ENCODE measurements at regions not wholly inside any gene's neighbourhood (a gene's known extent, or its start where the extent isn't known, plus 50 kb on each side); places are given as distances from the start of the nearest gene placed in this dataset.

- TF ChIP-seq CTCF (IDR thresholded peaks at IDR 0.05 in 4 of 5, conservative IDR thresholded peaks at IDR 0.05 in 1 of 5) (no peak), POLR2A (IDR thresholded peaks at IDR 0.05) (no peak)
Measured at GRCh38 chrY:18951657-18952435, 178.3 kb upstream of the HSFY2 start.

All from gastrocnemius medialis (tissue), 4 donors.